HG02571 (cell line): ENCODE measurements at regions not wholly inside any gene's neighbourhood (a gene's known extent, or its start where the extent isn't known, plus 50 kb on each side); places are given as distances from the start of the nearest gene placed in this dataset.
"Not testable (repeated sequence)": the region's sequence is repeated elsewhere in the genome, so short reads cannot be mapped to it uniquely, and the experiment has no call there.

Experiments used
- ATAC-seq: cut with Tn5 transposase; IDR thresholded peaks from one replicate; pipeline ENCODE4 v1.9.1; 2021; ENCODE audit warnings: mild to moderate bottlenecking, moderate library complexity; ENCODE audit not compliant: unreplicated experiment

- ATAC-seq = no peak
These were observed 433.1 kb downstream of the C12orf50 start for GRCh38 chr12:87596134-87596533.

- no peak for ATAC-seq
These were observed 443.2 kb downstream of the C12orf50 start for GRCh38 chr12:87585882-87586557.

GRCh38 chr12:87579091-87579490, 450.1 kb downstream of the C12orf50 start:
- not testable (repeated sequence) for ATAC-seq

- ATAC-seq = no peak
These were observed 453.3 kb downstream of the C12orf50 start for GRCh38 chr12:87575906-87576305.

- not testable (repeated sequence) for ATAC-seq
These were observed 462.3 kb downstream of the C12orf50 start for GRCh38 chr12:87566918-87567317.

GRCh38 chr12:87556985-87557384, 472.2 kb downstream of the C12orf50 start:
- no peak for ATAC-seq

- not testable (repeated sequence) for ATAC-seq
These were observed 498.0 kb downstream of the C12orf50 start for GRCh38 chr12:87531213-87531612.

GRCh38 chr12:87529413-87529812, 499.8 kb downstream of the C12orf50 start:
- no peak for ATAC-seq

GRCh38 chr12:87520968-87521367, 508.2 kb downstream of the C12orf50 start:
- no peak for ATAC-seq

- ATAC-seq = no peak
These were observed 510.7 kb downstream of the C12orf50 start for GRCh38 chr12:87518481-87518880.

GRCh38 chr12:87518036-87518435, 511.2 kb downstream of the C12orf50 start:
- no peak for ATAC-seq

- no peak for ATAC-seq
These were observed 515.5 kb downstream of the C12orf50 start for GRCh38 chr12:87513536-87514280.

- ATAC-seq = no peak
These were observed 517.8 kb downstream of the C12orf50 start for GRCh38 chr12:87511371-87511770.

- ATAC-seq = no peak
These were observed 519.9 kb downstream of the C12orf50 start for GRCh38 chr12:87509237-87509820.

- ATAC-seq = no peak
These were observed 537.6 kb downstream of the C12orf50 start for GRCh38 chr12:87491598-87491997.

- ATAC-seq = no peak
These were observed 538.1 kb downstream of the C12orf50 start for GRCh38 chr12:87491089-87491488.

GRCh38 chr12:87469295-87469694, 559.9 kb downstream of the C12orf50 start:
- ATAC-seq = no peak

- no peak for ATAC-seq
These were observed 561.3 kb downstream of the C12orf50 start for GRCh38 chr12:87467936-87468335.

- ATAC-seq = no peak
These were observed 564.6 kb downstream of the C12orf50 start for GRCh38 chr12:87464565-87464964.

- no peak for ATAC-seq
These were observed 585.2 kb downstream of the C12orf50 start for GRCh38 chr12:87444039-87444438.

- no peak for ATAC-seq
These were observed 587.7 kb downstream of the C12orf50 start for GRCh38 chr12:87441511-87441910.
